ENCODE measurements at regions not wholly inside any gene's neighbourhood (a gene's known extent, or its start where the extent isn't known, plus 50 kb on each side); places are given as distances from the start of the nearest gene placed in this dataset.
"Not testable (repeated sequence)": the region's sequence is repeated elsewhere in the genome, so short reads cannot be mapped to it uniquely, and the experiment has no call there.

DNA sequence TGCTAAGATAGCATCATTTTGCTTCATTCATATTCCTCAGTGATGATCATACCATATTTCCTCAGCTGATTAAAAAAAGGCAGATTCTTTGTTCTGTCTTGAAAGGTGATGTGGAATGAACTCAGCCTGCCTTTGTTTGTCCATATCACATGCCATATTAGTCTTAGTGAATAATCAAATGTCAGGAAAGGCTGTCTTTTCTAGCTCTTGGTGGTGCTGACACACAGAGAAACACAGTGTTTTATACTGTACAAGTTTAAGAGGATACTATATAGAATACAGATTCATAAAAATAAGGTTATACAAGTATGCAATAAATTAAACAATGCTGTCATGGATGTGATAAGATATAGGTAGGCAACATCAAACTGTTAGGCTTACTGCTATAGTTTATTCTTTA lies 97.1 kb upstream of the FAM98A start:
- Histone ChIP-seq H3K36me3 (ENCODE audit: insufficient read depth, low read length) (no peaks in the 10 kb centered on the region), H3F3A (ENCODE audit: low read depth) (no peaks in the 10 kb centered on the region), H3K4me3 (ENCODE audit: low read length, poor library complexity, severe bottlenecking) (no peak overlapping the region), H3K79me2 (ENCODE audit: insufficient read depth, low read length) (no peaks in the 10 kb centered on the region), H3K27me3 (ENCODE audit: insufficient read depth, low read length, poor library complexity, severe bottlenecking) (no peaks in the 10 kb centered on the region), H3K9me3 (ENCODE audit: insufficient read depth, low read depth, low read length) (no peaks in the 10 kb centered on the region), H3K9ac (ENCODE audit: low read depth, low read length, poor library complexity, severe bottlenecking) (no peak overlapping the region), H3K4me1 (ENCODE audit: insufficient read depth, low read length, poor library complexity, severe bottlenecking) (no peaks in the 10 kb centered on the region), H3K4me2 (ENCODE audit: low read depth, low read length, poor library complexity, severe bottlenecking) (no peak overlapping the region), H2AFZ (ENCODE audit: low read length) (no peak overlapping the region), H3K9me2 (replicated peaks; ENCODE audit: low read depth, low read length) (no peaks in the 10 kb centered on the region), H4K20me1 (ENCODE audit: insufficient read depth, low read length, poor library complexity, severe bottlenecking) (no peaks in the 10 kb centered on the region)
- TF ChIP-seq EZH2phosphoT487 (IDR thresholded peaks at IDR 0.05; ENCODE audit: borderline replicate concordance), result no peak
- no peak for TF ChIP-seq CTCF (conservative IDR thresholded peaks at IDR 0.05; ENCODE audit: low read length)

- Histone ChIP-seq H3F3A (ENCODE audit: low read depth) (no peaks in the 10 kb centered on the region), H3K4me3 (ENCODE audit: low read length, poor library complexity, severe bottlenecking) (no peak overlapping the region), H2AFZ (ENCODE audit: low read length) (no peak overlapping the region), H3K4me2 (ENCODE audit: low read depth, low read length, poor library complexity, severe bottlenecking) (no peak overlapping the region), H4K20me1 (ENCODE audit: insufficient read depth, low read length, poor library complexity, severe bottlenecking) (no peaks in the 10 kb centered on the region), H3K9me2 (replicated peaks; ENCODE audit: low read depth, low read length) (no peaks in the 10 kb centered on the region), H3K27me3 (ENCODE audit: insufficient read depth, low read length, poor library complexity, severe bottlenecking) (no peaks in the 10 kb centered on the region), H3K9ac (ENCODE audit: low read depth, low read length, poor library complexity, severe bottlenecking) (no peak overlapping the region), H3K9me3 (ENCODE audit: insufficient read depth, low read depth, low read length) (no peaks in the 10 kb centered on the region), H3K36me3 (ENCODE audit: insufficient read depth, low read length) (no peaks in the 10 kb centered on the region), H3K4me1 (ENCODE audit: insufficient read depth, low read length, poor library complexity, severe bottlenecking) (no peaks in the 10 kb centered on the region), H3K79me2 (ENCODE audit: insufficient read depth, low read length) (no peaks in the 10 kb centered on the region)
- no peak for TF ChIP-seq EZH2phosphoT487 (IDR thresholded peaks at IDR 0.05; ENCODE audit: borderline replicate concordance)
- TF ChIP-seq CTCF (conservative IDR thresholded peaks at IDR 0.05; ENCODE audit: low read length), result no peak
These were observed 95.8 kb upstream of the FAM98A start for GRCh38 chr2:33694904-33695303.

DNA sequence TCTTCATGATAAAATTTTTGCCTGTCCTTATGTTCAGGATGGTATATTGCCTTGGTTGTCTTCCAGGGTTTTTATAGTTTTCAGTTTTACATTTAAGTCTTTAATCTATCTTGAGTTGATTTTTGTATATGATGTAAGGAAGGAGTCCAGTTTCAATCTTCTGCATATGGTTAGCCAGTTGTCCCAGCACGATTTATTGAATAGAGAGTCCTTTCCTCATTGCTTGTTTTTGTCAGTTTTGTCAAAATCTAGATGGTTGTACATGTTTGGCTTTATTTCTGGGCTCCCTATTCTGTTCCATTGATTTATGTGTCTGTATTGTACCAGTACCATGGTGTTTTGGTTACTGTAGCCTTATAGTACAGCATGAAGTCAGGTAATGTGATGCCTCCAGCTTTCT lies 91.6 kb upstream of the FAM98A start:
- not testable (repeated sequence) for H3K79me2 ChIP-seq (ENCODE audit: insufficient read depth, low read length); H3K4me1 ChIP-seq (ENCODE audit: insufficient read depth, low read length, poor library complexity, severe bottlenecking); H3K9ac ChIP-seq (ENCODE audit: low read depth, low read length, poor library complexity, severe bottlenecking); H2AFZ ChIP-seq (ENCODE audit: low read length); H3F3A ChIP-seq (ENCODE audit: low read depth); H3K4me2 ChIP-seq (ENCODE audit: low read depth, low read length, poor library complexity, severe bottlenecking); H3K27me3 ChIP-seq (ENCODE audit: insufficient read depth, low read length, poor library complexity, severe bottlenecking); H3K9me3 ChIP-seq (ENCODE audit: insufficient read depth, low read depth, low read length); H4K20me1 ChIP-seq (ENCODE audit: insufficient read depth, low read length, poor library complexity, severe bottlenecking); H3K36me3 ChIP-seq (ENCODE audit: insufficient read depth, low read length); H3K9me2 ChIP-seq (replicated peaks; ENCODE audit: low read depth, low read length); H3K4me3 ChIP-seq (ENCODE audit: low read length, poor library complexity, severe bottlenecking)

GRCh38 chr2:33681364-33681757 lies 82.3 kb upstream of the FAM98A start:
- no peaks in the 10 kb centered on the region for H3F3A ChIP-seq (ENCODE audit: low read depth)
- H3K9me3 ChIP-seq (ENCODE audit: insufficient read depth, low read depth, low read length), result no peaks in the 10 kb centered on the region
- no peaks in the 10 kb centered on the region for H3K9me2 ChIP-seq (replicated peaks; ENCODE audit: low read depth, low read length)
- no peak overlapping the region for H3K4me3 ChIP-seq (ENCODE audit: low read length, poor library complexity, severe bottlenecking)
- no peak overlapping the region for H3K9ac ChIP-seq (ENCODE audit: low read depth, low read length, poor library complexity, severe bottlenecking)
- peak; percentile 14; the same call in 1 of the 2 replicates for TF ChIP-seq CTCF (conservative IDR thresholded peaks at IDR 0.05; ENCODE audit: low read length)
- TF ChIP-seq EZH2phosphoT487 (IDR thresholded peaks at IDR 0.05; ENCODE audit: borderline replicate concordance), result no peak
- no peaks in the 10 kb centered on the region for H3K27me3 ChIP-seq (ENCODE audit: insufficient read depth, low read length, poor library complexity, severe bottlenecking)
- H3K79me2 ChIP-seq (ENCODE audit: insufficient read depth, low read length), result no peaks in the 10 kb centered on the region
- H3K4me2 ChIP-seq (ENCODE audit: low read depth, low read length, poor library complexity, severe bottlenecking), result no peak overlapping the region
- no peaks in the 10 kb centered on the region for H3K4me1 ChIP-seq (ENCODE audit: insufficient read depth, low read length, poor library complexity, severe bottlenecking)
- H2AFZ ChIP-seq (ENCODE audit: low read length), result no peak overlapping the region
- no peaks in the 10 kb centered on the region for H4K20me1 ChIP-seq (ENCODE audit: insufficient read depth, low read length, poor library complexity, severe bottlenecking)
- no peaks in the 10 kb centered on the region for H3K36me3 ChIP-seq (ENCODE audit: insufficient read depth, low read length)
